ENCODE measurements at regions not wholly inside any gene's neighbourhood (a gene's known extent, or its start where the extent isn't known, plus 50 kb on each side); places are given as distances from the start of the nearest gene placed in this dataset.

GRCh38 chr5:125059255-125060002 lies 313.0 kb upstream of the ZNF608 start:
- Mint-ChIP-seq H3K27ac (peak overlapping the region; percentile 88), H3K27me3 (ENCODE audit: low read depth) (no peaks in the 10 kb centered on the region), H3K9me3 (no peaks in the 10 kb centered on the region), H3K4me1 (peaks cover 54% of the 10 kb centered on the region), H3K36me3 (no peaks in the 10 kb centered on the region), H3K4me3 (no peak overlapping the region)
- TF ChIP-seq, protein P1, sequence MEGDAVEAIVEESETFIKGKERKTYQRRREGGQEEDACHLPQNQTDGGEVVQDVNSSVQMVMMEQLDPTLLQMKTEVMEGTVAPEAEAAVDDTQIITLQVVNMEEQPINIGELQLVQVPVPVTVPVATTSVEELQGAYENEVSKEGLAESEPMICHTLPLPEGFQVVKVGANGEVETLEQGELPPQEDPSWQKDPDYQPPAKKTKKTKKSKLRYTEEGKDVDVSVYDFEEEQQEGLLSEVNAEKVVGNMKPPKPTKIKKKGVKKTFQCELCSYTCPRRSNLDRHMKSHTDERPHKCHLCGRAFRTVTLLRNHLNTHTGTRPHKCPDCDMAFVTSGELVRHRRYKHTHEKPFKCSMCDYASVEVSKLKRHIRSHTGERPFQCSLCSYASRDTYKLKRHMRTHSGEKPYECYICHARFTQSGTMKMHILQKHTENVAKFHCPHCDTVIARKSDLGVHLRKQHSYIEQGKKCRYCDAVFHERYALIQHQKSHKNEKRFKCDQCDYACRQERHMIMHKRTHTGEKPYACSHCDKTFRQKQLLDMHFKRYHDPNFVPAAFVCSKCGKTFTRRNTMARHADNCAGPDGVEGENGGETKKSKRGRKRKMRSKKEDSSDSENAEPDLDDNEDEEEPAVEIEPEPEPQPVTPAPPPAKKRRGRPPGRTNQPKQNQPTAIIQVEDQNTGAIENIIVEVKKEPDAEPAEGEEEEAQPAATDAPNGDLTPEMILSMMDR (IDR thresholded peaks at IDR 0.05; ENCODE audit: unreplicated experiment) = no peak
- DNase-seq (ENCODE audit: low spot score in 2 of 2, unreplicated experiment in 2 of 2) = no peak

DNA sequence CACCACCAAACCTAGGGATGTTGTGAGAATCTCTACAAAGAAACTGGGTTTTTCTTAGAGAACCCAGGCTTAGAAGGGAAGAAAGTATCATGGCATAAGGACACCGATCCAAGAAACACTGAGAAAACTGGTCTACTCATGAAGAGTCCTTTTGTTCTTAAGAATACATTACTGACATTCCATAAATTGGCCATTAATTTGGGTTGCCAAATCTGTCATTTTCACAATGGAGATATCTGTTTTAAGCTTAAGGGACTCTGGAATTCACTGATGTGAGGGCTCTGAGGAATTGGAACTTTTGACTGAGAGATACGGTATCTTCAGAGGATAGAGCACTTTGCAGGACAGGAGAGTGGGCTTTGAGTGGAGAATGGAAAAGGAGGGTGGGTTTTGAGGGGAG lies 315.3 kb upstream of the ZNF608 start:
- TF ChIP-seq, protein P1 (IDR thresholded peaks at IDR 0.05; ENCODE audit: unreplicated experiment) = no peak
- H3K4me3 Mint-ChIP-seq = no peak overlapping the region
- H3K36me3 Mint-ChIP-seq = no peaks in the 10 kb centered on the region
- no peaks in the 10 kb centered on the region for H3K9me3 Mint-ChIP-seq
- H3K4me1 Mint-ChIP-seq = peaks cover 61% of the 10 kb centered on the region
- no peak for DNase-seq (ENCODE audit: low spot score in 2 of 2, unreplicated experiment in 2 of 2)
- H3K27me3 Mint-ChIP-seq (ENCODE audit: low read depth) = no peaks in the 10 kb centered on the region
- H3K27ac Mint-ChIP-seq = no peak overlapping the region

DNA sequence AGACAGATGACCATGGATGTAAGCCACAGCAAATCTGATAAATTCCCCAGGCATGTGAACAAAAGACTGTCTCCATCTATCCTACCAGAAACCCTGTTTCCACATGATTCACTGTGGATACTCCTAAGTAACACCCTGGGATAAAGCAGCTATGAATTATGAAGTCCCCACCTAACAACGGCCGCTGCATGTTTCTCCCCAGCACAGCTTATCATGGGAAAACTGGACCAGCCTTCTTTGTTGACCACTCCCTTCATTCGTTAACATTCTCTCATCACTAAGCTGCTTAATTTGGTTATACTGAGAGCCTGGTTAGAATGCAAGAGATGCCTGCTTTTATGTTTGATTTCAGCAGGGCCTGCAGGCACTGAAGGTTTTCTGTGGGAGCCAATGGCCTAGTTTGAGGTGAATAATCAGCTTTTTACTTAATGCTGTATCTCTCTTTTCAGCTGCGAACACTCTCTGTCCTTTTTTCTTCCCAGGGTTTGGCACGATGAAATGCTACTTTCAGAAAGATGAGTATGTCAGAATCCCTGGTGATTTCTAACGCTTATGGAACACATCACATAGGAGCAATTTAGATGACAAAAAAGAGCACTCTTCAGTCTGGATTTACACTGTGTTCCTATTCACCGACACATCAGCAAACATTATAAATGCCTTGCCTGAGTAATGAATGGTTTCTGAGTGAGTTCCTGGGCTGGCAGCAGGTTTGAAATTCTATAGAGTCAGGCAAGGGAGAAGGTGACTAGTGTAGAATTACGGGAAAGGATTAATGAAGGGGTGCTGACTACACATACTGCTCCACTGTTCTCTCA lies 318.4 kb upstream of the ZNF608 start:
- H3K4me1 Mint-ChIP-seq = peaks cover 30% of the 10 kb centered on the region
- H3K36me3 Mint-ChIP-seq = peaks cover 3% of the 10 kb centered on the region
- H3K9me3 Mint-ChIP-seq = peaks cover 5% of the 10 kb centered on the region
- no peak overlapping the region for H3K27ac Mint-ChIP-seq
- H3K4me3 Mint-ChIP-seq = no peak overlapping the region
- DNase-seq (ENCODE audit: low spot score in 2 of 2, unreplicated experiment in 2 of 2) = no peak
- H3K27me3 Mint-ChIP-seq (ENCODE audit: low read depth) = no peaks in the 10 kb centered on the region
- TF ChIP-seq, protein P1 (IDR thresholded peaks at IDR 0.05; ENCODE audit: unreplicated experiment) = no peak

GRCh38 chr5:125065741-125066140 lies 319.3 kb upstream of the ZNF608 start:
- Mint-ChIP-seq H3K4me1 (peaks cover 26% of the 10 kb centered on the region), H3K9me3 (peaks cover 10% of the 10 kb centered on the region), H3K36me3 (peaks cover 3% of the 10 kb centered on the region), H3K27me3 (ENCODE audit: low read depth) (no peaks in the 10 kb centered on the region), H3K4me3 (no peak overlapping the region), H3K27ac (no peak overlapping the region)
- no peak for DNase-seq (ENCODE audit: low spot score in 2 of 2, unreplicated experiment in 2 of 2)
- TF ChIP-seq, protein P1 (IDR thresholded peaks at IDR 0.05; ENCODE audit: unreplicated experiment) = no peak

- Mint-ChIP-seq H3K4me1 (peaks cover 3% of the 10 kb centered on the region), H3K27ac (no peak overlapping the region), H3K9me3 (peaks cover 50% of the 10 kb centered on the region), H3K27me3 (ENCODE audit: low read depth) (no peaks in the 10 kb centered on the region), H3K36me3 (peaks cover 17% of the 10 kb centered on the region), H3K4me3 (no peak overlapping the region)
- DNase-seq (ENCODE audit: low spot score in 2 of 2, unreplicated experiment in 2 of 2) = no peak
- TF ChIP-seq, protein P1 (IDR thresholded peaks at IDR 0.05; ENCODE audit: unreplicated experiment) = no peak
Observed at GRCh38 chr5:125070961-125071360, 324.5 kb upstream of the ZNF608 start.
